Forelimb muscle (tissue), 1 donor: ENCODE measurements at regions not wholly inside any gene's neighbourhood (a gene's known extent, or its start where the extent isn't known, plus 50 kb on each side); places are given as distances from the start of the nearest gene placed in this dataset.

Experiments
- DNase-seq: peaks from one replicate; pipeline ENCODE4 v3.0.0-alpha.2; 2013; ENCODE audit warnings: low read depth

DNA sequence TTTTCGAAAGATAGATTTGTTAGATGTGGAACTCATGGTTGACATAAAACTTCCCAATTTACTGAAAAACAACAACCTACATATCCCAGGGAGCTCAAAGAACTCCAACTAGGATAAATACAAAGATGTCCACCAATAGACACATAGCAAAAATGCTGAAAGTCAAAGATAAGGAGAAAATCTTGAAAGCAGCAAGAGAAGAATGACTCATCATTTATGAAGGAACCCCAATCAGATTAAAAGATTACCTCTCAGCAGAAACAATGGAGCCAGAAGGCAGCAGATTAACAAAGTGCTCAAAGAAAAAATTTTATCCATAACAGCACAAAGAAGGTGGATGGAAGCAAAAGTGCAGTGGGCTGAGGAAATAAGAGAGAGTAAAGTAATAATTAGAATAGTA lies 908.6 kb downstream of the SORCS3 start:
- no peak for DNase-seq

DNA sequence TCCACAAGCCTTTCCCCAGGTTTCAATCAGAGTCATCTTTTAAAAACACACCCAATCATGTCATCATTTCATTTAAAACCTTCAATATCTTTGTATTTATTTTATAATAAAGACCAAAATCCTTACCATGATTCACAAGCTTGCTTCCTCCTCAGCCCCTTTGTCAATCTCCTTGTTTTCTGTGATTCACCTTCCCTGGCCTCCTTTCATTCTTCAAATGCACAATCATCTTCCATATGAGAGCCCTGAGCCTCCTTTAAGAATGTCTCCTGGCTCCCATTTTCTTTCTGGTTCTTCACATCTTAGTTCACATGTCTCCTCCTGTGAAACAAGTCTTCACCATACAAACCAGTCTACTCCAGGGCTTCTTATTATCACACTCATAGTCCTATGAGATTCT lies 904.0 kb downstream of the SORCS3 start:
- DNase-seq, result no peak

DNA sequence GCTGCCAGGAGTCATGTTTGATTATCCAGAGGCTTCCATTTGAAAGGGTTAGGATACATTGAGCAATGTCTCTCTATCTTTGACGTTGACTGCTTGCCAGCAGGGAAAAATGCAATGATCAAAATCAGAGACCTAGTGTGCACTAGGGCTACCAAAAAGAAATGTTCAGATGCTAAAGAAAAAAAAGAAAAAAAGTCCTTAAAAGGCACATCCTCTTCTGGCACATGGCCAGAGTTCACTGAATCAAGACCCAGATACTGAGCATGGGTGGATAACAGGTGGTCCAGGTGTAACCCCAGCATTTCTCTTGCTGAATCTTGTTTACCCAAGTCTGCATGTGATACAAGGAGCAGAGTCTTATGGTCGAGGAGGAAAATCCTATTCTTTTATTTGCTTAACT lies 899.3 kb downstream of the SORCS3 start:
- no peak for DNase-seq

DNA sequence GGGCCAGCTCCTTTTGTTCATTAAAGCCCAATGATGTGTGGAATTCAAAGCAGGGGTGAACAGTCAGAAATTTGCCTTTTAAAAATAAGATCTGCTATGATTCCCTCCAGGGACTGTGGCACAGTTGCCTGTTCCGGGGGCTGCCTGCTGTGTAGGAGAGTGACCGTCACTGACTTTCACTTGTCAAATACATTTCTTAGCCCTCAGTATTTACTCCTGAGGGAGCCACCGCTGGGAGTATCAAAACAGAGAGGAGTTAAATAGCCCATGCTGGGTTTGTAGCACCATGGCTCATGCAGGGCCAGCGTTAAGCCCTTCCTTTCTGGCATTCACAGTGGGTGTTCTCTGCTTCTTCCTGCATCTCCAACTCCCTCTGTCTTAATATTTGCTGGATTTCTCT lies 897.8 kb downstream of the SORCS3 start:
- no peak for DNase-seq

DNA sequence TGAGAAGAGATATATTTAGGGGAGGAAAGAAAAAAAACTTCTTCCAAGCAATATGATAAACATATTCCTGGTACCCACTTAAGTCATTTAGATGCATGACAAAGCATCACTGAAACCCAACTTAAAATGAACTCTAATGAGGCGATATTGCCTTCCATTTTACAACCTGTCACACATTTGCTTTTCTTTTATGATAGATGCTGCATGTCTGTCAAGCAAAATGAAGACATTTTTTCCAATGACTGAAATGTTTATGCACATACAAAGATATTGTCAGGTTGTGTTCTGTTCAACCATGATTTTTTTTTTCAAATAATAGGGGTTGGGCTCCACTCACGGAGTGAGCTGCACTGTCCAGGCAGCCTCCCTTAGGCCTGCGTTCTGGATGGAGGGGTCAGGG lies 894.4 kb downstream of the SORCS3 start:
- no peak for DNase-seq

DNA sequence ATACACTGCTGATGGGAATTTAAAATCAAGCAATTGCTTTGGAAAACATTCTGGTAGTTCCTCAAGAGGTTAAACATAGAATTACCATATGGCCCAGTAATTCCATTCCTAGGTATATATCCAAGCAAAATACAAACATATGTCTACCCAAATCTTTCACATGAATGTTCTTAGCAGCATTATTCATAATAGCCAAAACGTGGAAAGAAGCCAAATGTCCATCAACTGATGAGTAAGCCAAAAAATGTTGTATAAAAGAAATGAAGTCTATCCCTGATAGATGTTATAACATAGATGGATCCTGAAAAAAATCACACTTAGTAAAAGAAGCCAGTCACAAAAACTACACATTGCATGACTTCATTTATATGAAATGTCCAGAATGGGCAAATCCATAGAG lies 893.0 kb downstream of the SORCS3 start:
- no peak for DNase-seq

DNA sequence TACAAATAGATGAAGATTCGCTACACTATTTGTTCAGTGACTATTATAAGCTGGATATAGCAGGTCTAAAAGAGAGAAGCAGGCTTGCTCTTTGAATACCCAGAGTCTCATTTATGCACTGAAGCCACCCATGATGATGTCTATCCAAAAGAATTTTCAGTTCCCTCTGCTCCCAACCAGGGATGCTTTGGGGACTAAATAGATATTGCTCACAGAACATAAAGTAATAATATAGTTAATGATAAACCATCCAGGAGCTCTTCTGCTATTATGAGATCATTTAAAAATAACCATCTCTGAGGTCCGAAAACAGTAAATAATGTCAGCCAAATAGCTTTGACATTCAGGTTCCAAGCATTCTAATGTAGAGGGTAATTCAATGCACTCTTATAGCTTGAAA lies 875.4 kb downstream of the SORCS3 start:
- DNase-seq, result no peak

DNA sequence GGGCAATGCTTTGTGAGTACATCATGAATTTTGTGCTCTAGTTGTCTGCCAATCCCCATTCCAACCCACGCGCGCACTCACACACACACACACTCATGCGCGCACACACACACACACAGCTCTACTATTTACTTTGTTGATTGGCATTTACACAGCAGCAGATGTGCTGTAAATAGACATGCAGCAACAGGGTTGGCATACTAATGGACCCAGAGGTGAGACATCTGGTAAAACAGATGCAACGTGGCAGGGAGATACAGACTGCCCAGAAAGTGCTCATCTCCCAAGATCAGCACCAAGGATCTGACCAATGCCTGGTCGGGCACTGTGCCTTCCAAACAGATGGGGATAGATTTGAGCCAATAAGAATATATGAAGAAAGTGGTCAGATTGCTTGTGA lies 873.0 kb downstream of the SORCS3 start:
- DNase-seq, result no peak

DNA sequence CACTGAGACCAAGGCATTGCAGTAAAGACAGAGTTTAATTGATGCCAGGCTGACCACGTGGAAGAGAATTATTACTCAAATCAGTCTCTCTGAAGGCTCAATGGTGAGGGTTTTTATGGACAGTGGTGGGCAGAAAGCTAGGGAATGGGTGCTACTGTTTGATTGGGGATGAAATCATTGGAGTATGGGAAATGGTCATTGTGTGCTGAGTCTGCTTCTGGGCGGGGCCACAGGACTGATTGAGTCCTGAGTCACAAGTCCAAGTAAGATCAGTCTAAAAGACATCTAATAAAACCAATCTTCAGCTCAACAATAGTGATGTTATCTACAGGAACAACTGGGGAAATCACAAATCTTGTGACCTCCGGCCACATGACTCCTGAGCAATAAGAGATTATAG lies 868.4 kb downstream of the SORCS3 start:
- no peak for DNase-seq

DNA sequence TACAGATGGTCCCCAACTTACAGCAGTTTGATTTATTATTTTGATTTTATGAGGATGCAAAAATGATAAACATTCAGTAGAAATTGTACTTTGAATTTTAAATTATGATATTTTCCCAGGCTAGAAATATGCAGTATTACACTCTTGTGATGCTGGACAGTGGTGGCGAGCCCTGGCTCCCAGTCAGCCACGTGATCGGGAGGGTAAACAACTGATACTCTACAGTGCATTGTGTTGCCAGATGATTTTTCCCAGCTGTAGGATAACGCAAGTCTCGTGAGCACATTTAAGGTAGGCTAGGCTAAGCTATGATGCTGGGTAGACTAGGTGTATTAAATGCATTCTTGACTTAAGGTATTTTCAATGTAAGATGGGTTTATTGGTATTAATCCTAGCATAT lies 865.2 kb downstream of the SORCS3 start:
- DNase-seq, result no peak

DNA sequence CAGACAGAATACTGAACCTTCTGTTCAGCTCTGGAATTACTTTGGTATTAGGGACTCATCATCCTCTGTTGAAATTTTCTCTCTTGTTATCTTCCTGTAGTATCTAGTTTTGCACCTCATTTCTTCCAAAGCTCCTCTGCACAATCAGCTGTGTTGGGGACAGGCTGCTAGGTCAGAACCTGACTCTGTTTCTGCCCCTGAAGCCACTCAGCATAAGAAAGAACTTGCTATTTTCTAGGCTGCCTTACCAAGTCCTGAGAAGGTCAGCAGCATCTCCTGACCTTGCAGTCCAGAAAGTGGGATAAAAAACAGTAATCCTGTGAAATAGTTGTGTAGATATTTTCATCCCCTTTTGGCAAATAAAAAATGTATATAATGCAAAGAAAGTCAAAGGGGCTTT lies 862.6 kb downstream of the SORCS3 start:
- no peak for DNase-seq

DNA sequence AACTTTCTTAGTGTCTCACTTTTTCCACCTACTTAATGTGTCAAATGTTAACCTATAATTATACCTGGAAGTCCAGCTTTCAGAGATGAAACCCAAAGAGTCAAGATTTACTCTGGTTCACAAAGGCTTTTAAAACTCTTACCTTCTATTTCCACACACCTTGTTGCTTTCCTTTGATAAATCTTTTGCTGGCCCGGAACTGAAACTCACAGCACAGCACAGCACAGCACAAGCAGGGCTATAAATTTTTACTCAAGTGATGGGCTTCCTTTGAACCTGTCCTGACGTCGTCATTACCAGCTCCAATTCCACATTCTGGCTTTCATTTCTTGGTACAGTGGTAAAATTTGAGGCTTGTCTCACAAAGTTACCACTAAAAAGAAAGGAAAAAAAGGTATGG lies 861.0 kb downstream of the SORCS3 start:
- no peak for DNase-seq

DNA sequence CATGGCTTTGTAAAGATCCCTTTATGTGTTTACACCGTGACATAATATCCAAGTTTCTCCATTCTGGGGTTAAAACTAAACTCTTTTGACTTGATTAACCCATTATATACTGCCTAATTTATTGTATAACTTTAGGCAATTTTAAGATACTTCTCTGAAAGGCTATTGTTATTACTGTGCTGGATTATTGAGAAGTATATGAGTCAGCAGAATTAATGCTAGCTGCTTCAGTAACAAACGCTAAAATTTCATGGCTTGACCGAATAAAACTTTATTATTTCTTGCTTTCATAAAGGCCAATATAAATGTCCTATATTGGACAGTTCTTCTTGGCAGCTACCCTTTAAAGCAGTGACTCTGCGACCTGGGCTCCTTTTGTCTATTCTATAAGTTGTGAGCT lies 853.9 kb downstream of the SORCS3 start:
- no peak for DNase-seq

DNA sequence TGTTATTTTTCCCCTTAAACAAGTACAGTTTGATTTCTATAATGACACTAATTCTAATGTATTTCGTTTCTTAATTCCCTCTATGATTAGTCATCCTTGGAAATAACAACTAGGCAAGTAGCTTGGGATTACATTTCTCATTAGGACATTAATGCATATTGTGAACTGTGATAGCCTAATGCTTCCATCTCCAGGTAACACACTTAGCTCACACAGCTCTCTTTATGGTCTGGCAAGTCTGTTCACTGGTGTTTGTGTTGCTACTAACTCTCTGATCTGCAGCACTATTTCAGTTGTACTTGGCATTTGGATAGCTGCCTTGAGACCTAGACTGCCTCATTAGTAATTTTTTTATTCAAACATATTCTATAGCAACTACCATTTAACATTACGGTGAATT lies 853.2 kb downstream of the SORCS3 start:
- no peak for DNase-seq

DNA sequence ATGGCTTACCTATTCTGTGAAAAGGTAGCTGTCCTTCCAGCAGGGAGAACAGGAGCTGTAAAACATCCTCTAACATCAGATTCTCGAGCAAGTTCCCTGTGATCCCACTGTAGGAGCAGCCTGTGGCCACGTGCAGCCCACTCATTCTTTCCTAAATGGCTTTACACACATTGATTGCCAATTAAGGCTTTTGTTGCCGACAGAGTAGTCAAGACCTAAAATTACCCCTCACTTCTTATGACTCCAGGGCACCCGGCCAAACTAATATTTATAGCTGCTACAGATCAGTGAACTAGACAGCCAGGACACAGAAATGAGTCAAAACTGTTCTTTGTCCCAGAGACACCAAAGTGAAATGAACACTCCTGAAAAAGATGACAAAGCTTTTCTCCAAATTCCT lies 832.1 kb downstream of the SORCS3 start:
- no peak for DNase-seq

DNA sequence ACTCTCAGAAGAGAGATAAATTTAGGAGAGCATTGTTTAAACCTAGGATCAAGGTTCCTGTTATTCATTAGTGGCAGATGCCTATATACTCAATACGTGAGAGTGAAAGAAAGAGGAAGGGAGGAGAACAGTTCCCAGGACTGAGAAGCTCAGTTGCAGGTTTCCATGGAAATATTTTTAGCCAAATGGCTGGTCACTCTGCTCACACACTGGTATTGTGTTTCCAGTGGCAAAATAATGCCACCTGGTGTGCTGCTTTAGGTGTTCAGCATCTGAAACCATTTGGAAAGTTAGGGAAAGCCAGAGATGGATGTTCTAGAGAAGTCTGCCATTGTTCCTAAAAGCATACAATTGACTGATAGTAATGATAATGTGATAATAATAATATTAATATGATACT lies 827.7 kb downstream of the SORCS3 start:
- no peak for DNase-seq

DNA sequence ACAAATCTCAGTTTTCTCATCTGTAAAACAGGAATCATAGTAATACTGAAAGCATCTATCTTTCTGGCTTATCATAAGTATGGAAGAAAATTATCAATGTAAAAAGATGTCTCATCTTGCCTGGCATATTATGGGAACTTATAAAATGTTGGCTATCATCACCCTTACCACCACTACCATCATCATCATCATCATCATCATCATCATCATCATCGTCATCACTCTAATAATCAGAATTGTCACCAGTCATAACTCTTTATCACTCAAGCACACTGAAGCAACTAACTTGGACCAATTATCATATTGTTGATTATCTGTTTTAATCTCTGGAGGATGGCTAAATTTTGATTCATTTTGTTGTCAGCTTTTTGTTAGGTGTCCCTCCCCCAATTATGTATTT lies 825.4 kb downstream of the SORCS3 start:
- no peak for DNase-seq

DNA sequence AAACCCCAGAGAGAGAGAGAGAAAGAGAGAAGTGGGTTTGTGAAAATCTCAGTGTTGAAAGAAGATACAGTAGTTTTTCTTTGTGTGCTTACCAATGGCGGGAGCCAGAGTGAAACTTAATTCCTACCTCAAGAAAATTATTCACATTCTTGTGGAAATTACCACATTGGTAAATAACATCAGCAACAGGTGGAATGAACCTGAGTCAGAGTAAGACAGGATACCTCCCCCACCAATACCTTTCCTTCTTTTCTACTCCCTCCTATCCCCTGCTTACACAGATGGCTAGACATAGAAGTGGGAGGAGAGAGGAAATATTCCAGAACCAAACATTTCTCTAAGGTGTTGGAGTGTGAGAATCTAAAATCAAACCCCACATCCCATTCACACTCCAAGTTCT lies 793.9 kb downstream of the SORCS3 start:
- no peak for DNase-seq

DNA sequence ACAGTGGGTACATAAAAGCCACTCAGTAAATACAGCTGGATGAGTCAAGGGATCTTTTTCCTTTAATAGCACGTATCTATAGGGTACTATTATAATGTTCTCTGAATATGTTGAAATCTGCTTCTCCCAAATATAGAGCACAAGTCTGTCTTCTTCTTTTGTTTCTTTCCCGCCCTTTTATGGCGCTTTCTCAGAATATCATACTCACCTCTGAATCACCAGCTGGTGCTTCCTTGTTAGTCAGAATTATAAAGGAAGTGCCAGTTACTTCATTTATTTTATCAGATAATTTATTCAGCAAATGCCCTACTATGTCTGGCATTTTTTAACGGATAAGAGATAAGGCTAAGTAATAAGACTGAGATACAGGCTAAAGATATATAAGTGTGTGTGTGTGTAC lies 772.9 kb downstream of the SORCS3 start:
- DNase-seq, result no peak

DNA sequence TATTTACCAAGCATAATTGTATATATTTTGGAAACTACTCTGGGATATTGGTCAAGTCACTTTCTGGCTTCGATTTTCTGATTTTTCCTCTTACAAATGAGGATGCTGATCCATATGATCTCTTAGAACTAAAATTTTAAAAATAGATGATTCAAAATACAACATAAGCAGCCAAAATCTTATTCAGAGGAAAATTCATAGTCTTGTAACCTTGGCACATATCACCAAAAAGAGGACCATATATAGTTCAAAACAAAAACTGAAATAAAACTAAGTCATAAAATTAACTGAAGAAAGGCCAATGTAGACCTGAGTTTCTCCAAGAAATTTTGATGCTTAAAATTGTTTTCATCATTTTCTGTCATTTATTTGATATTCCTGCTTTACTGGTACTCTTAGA lies 768.3 kb downstream of the SORCS3 start:
- DNase-seq, result no peak

DNA sequence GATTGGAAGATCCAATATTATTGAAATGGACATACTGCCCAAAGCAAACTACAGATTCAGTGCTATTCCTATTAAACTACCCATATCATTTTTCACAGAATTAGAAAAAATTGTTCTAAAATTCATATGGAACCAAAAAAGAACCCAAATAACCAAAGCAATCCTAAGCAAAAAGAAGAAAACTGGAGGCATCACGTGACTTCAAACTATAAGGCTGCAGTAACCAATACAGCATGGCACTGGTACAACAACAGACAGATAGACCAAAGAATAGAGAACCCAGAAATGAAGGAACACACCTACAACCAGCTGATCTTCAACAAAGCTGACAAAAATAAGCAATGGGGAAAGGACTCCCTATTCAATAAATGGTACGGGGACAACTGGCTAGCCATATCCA lies 765.4 kb downstream of the SORCS3 start:
- no peak for DNase-seq

DNA sequence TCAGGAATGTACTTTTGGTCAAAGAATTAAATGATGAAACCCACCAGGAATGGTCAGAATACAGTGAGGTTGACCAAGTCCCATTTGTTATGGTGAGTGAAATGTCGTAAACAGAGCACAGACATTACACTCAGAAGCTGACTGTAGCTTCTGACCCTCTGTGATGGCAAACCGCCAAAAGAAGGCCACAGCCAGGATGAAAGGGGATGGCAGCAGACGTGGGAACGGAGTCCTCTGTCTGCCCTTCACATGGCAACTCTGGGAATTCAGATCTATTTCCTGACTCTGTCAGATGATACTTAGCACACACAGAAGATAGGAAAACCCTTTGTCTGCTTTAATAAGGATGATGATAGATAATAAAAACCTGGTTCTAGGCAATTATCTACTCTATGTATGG lies 757.1 kb downstream of the SORCS3 start:
- no peak for DNase-seq

DNA sequence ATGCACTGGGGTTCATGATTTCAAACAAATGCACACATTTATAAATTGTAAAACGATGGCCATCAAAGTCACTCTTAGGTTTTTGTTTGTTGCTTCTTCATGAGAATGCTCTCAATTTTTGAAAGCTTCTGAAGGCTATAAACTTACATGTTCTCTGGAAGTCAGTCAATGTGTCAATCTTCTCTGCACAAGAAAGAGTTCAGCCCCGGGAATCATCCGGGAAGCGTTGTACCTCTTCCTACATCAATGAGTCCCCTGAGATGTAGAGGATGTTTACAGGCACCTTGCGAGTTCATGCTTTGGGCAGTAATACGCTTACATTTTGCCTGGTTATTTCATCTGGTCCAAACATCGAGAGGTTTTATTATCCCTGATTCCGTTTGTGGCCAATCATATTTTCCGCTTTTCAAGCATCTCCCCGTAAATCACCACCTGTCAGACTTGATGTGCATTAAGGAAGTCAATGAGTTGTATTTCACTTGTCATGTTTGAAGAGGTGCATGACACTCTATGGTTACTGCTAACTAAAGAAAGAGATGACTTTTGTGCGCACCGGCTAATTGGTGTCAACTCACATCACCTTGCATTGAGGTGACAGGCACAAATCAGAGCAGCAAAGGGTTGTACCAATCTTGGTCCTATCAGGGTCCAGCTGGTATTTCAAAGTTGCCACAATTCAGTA lies 750.7 kb downstream of the SORCS3 start:
- DNase-seq, result no peak

DNA sequence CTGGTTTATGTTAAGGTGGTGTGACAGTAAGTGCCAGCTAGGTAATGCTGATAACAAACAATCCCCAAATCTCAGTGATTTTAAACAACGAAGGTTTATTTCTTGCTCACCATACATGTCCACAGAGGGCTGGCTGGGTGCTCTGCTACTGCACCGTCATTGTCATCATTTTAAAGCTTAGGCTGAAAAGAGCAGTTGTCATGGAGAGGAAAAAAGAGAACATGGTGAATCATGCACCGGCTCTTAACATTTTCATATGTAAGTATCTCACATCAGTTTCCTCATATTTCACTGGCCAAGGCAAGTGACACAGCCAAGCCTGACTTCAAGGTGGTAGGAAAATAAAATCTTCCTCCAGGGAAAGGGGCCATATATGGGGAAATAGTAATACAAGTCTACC lies 746.9 kb downstream of the SORCS3 start:
- no peak for DNase-seq

DNA sequence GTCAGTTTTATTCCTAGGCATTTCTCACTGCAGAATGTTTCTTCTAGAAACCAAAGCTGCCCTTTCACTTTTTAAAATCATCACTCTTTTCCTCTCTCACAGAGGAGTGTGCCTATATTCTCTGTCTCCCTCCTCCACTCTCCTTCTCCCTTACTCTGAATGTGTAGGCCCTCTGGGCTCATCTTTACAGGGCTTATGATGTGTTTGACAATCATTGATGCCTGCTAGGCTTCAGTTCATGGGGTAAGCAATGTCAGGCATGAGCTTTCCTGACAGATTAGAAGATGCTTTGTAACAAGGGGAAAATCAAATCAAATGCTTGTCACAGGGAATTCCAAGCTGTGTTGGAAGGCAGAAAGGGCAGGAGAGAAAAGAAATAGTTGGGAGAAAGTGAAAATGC lies 742.9 kb downstream of the SORCS3 start:
- no peak for DNase-seq
